GM20000 (cell line): ENCODE measurements at regions not wholly inside any gene's neighbourhood (a gene's known extent, or its start where the extent isn't known, plus 50 kb on each side); places are given as distances from the start of the nearest gene placed in this dataset.

Experiments used
- DNase-seq: peaks from one replicate; pipeline ENCODE4 v3.0.0; 2012; ENCODE audit warnings: low spot score
- CTCF ChIP-seq: IDR thresholded peaks from 2 replicates; pipeline ENCODE4 v1.5.1; 2012; ENCODE audit warnings: mild to moderate bottlenecking, control low read depth; ENCODE audit errors: extremely low read depth, missing control alignments

DNA sequence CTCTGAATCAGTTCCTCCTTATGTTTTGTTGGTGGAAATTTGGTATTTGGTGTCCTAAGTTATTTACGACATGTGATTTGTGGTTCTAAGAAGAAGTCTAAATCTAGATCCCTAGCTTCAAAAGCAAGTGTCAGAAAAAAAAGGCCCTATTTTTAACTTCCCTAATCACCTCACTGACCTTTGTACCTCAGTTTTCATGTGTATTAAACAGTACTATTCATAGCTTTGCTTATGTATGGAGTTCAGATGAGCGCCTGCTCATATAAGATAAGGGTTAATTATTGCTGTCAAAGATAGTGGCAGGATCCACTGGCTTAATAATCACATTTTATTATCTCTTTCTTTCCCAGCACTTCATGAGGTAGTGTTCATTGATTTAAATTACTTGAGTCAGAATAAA lies 318.2 kb downstream of the PARP8 start:
- TF ChIP-seq CTCF = no peak
- DNase-seq = no peak

DNA sequence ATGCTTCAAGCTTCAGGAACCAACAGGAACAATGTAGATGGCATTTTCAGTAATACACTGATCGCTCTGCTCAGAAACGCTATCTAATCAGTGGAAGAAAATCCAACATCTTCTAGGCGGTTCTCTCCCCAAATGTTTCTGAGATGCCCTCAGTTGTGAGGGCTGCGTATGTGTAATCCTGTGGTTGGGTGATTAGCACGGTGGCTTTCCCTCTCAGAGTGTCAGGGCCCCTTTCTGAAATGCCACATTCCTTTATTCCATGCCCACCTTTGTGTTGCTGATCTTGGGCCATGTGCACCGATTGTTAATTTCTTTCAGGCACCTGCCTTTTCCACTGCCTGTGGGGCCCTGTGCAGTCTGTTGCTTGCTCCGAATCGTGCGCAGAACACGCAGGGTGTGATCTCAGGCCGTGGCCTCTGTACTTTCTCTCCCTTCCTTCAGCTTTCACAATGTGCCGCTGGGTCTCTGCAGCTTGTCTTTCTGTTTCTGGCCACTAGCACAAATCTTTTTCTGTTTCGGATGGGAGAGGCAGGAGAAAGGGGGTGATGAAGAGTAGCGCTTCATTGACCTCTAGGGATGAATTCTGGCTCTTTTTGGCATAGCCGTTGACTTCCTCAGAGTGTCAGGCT lies 324.0 kb downstream of the PARP8 start:
- no peak for TF ChIP-seq CTCF

GRCh38 chr5:50995285-50995942 lies 329.0 kb downstream of the PARP8 start:
- no peak for TF ChIP-seq CTCF
- no peak for DNase-seq

More for the DNA sequence above, 324.0 kb downstream of the PARP8 start:
- no peak for DNase-seq

GRCh38 chr5:51001227-51001923 lies 334.9 kb downstream of the PARP8 start:
- no peak for TF ChIP-seq CTCF
- DNase-seq = no peak

DNA sequence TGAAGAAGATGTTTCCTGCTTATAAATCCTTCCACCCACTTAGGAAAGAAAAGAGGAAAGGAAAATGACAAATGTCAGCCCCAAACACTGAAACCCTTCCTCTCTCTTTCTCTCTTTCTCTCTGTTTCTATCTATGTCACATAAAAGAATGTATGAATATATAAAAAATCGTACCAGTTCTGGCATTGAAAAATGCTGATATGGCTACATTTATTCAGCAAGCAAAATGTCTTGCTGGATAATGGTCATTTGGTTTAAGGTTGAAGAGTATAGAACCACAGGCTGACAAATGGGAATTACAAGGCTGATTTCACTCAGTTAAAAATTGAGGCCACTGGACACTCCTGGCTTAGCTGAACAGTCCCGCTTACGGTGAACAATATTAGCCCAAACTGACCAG lies 335.9 kb downstream of the PARP8 start:
- no peak for DNase-seq
- TF ChIP-seq CTCF = no peak

- no peak for TF ChIP-seq CTCF
- DNase-seq = no peak
These were observed 346.6 kb downstream of the PARP8 start for GRCh38 chr5:51013036-51013435.

DNA sequence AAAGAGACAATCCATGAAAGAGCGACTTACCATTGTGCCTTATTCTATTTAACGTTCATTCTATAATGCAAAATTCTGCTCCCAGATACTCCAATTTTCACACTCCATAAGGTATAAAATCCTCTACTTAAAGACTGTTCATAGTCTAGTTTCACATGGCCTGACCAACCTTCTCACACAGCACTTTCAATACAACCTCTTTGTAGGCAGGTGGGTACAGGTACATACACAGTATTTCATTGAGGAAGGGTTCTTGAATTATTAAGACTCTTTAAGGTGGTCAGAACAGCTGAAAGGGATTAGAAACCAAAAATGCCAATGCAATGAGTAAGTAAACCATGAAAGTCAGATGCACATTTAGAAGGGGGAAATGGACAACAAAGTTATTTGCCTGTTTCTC lies 352.0 kb downstream of the PARP8 start:
- DNase-seq = no peak
- TF ChIP-seq CTCF = no peak
